ENCODE measurements at regions not wholly inside any gene's neighbourhood (a gene's known extent, or its start where the extent isn't known, plus 50 kb on each side); places are given as distances from the start of the nearest gene placed in this dataset.

DNA sequence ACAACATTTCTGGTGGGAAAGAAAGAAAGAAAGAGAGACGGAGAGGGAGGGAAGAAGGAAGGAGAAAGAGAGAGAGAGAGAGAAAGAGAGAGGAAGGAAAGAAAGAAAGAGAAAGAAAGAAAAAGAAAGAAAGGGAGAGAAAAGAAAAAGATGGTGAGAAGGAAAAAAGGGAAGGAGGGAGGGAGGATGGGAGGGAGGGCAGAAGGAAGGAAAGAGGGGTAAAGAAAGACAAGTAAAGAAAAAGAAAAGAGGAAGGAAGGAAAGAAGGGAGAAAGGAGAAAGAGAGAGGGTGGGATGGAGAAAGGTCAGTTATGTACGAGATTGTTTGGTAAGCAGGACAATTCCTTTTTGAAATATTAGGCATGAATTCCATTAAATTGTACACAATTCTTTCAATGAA is 145.3 kb downstream of the SPRY2 start:
- Histone ChIP-seq H2BK15ac (ENCODE audit: low read depth, low read length) (no peak overlapping the region), H4K8ac (ENCODE audit: low read depth in 2 of 2, low read length in 2 of 2) (no peak overlapping the region), H3K4me3 (ENCODE audit: insufficient read depth, low read depth, low read length) (no peak overlapping the region), H4K91ac (ENCODE audit: insufficient read depth, low read depth, low read length) (no peak overlapping the region), H4K5ac (ENCODE audit: low read depth, low read length) (no peak overlapping the region), H3K27ac (ENCODE audit: insufficient read depth, low read length) (no peak overlapping the region), H2AK5ac (ENCODE audit: low read depth, low read length) (no peak overlapping the region), H2AFZ (replicated peaks; ENCODE audit: low read length, poor library complexity) (no peak overlapping the region), H3K56ac (ENCODE audit: extremely low read depth, insufficient read depth, low read length) (no peak overlapping the region), H4K20me1 (ENCODE audit: insufficient read depth, low read length) (no peaks in the 10 kb centered on the region), H2AK9ac (replicated peaks; ENCODE audit: low read depth, low read length, poor library complexity) (no peak overlapping the region), H3K9ac (ENCODE audit: low read depth, low read length) (no peak overlapping the region), H3K4me1 (ENCODE audit: control insufficient read depth, insufficient read depth, low read length) (no peaks in the 10 kb centered on the region; the same call in 1 of the 2 replicates), H2BK120ac (ENCODE audit: low read depth, low read length) (no peak overlapping the region), H3K9me1 (ENCODE audit: insufficient read depth, low read length) (no peaks in the 10 kb centered on the region), H3K27me3 (ENCODE audit: control insufficient read depth, insufficient read depth, low read length) (no peaks in the 10 kb centered on the region), H3K4ac (ENCODE audit: low read depth, low read length) (no peak overlapping the region), H3K18ac (ENCODE audit: low read depth, low read length) (no peak overlapping the region), H2BK20ac (ENCODE audit: low read depth, low read length) (no peak overlapping the region), H3K23ac (ENCODE audit: low read depth, low read length) (no peak overlapping the region), H3K14ac (replicated peaks; ENCODE audit: low read depth, low read length) (no peak overlapping the region), H3K79me1 (ENCODE audit: low read depth in 1 of 2, low read length in 2 of 2) (no peaks in the 10 kb centered on the region), H2BK5ac (ENCODE audit: low read depth, low read length, poor library complexity, severe bottlenecking) (no peak overlapping the region), H3K4me2 (ENCODE audit: low read depth, low read length) (no peak overlapping the region), H3K9me3 (ENCODE audit: control insufficient read depth, insufficient read depth, low read length) (no peaks in the 10 kb centered on the region), H3K36me3 (ENCODE audit: control insufficient read depth, insufficient read depth, low read length) (no peaks in the 10 kb centered on the region)
- dilution Hi-C loops (cut with HindIII; ENCODE audit: low sequenced_read_pairs, unreplicated experiment) (no loop called here), intact Hi-C loops (cut with micrococcal nuclease) (no loop called here), in situ Hi-C loops (cut with MboI; ENCODE audit: low sequenced_read_pairs) (no loop called here)
- BruUV-seq (replicated peaks): no TSS peak
- POLR2A ChIA-PET (ENCODE audit: unreplicated experiment): no interaction called here
- TF ChIP-seq MAZ (IDR thresholded peaks at IDR 0.05; ENCODE audit: borderline replicate concordance, low read depth, low read length): no peak
- TF ChIP-seq SMC3 (IDR thresholded peaks at IDR 0.05; ENCODE audit: low read depth, low read length): no peak
- TF ChIP-seq POLR2A (IDR thresholded peaks at IDR 0.05; ENCODE audit: low read depth, low read length): no peak
- TF ChIP-seq RFX5 (IDR thresholded peaks at IDR 0.05; ENCODE audit: low read depth, low read length): no peak
- TF ChIP-seq NFE2L2 (IDR thresholded peaks at IDR 0.05; ENCODE audit: low read depth, low read length): no peak
- TF ChIP-seq, protein P1, sequence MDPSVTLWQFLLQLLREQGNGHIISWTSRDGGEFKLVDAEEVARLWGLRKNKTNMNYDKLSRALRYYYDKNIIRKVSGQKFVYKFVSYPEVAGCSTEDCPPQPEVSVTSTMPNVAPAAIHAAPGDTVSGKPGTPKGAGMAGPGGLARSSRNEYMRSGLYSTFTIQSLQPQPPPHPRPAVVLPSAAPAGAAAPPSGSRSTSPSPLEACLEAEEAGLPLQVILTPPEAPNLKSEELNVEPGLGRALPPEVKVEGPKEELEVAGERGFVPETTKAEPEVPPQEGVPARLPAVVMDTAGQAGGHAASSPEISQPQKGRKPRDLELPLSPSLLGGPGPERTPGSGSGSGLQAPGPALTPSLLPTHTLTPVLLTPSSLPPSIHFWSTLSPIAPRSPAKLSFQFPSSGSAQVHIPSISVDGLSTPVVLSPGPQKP (IDR thresholded peaks at IDR 0.05; ENCODE audit: borderline replicate concordance, low read depth, low read length): no peak
- TF ChIP-seq MXI1 (IDR thresholded peaks at IDR 0.05; ENCODE audit: borderline replicate concordance, low read depth, low read length): no peak
- no peak for TF ChIP-seq RAD21 (IDR thresholded peaks at IDR 0.05; ENCODE audit: low read length)
- TF ChIP-seq USF2 (IDR thresholded peaks at IDR 0.05; ENCODE audit: low read depth, low read length): no peak
- no peak for TF ChIP-seq RCOR1 (IDR thresholded peaks at IDR 0.05; ENCODE audit: insufficient replicate concordance, low read length)
- WGBS, 2 experiments (ENCODE audit: extremely low coverage in 2 of 2, insufficient read length in 1 of 2): 100% methylated on average over 1 of the region's 2 CpGs; no CpG with 5 or more reads in 1 of the 2 experiments
- CTCF ChIA-PET: interaction anchor here (0.6 kb wide), 1 partner anchor 518 kb away, joined by 3 read pairs; no protein-coding TSS in a partner anchor
- DNase-seq: no peak
- ATAC-seq (ENCODE audit: low read depth): no peak

Data from IMR-90 (cell line).